NCI-H69 (cell line): ENCODE measurements at regions not wholly inside any gene's neighbourhood (a gene's known extent, or its start where the extent isn't known, plus 50 kb on each side); places are given as distances from the start of the nearest gene placed in this dataset.
"Not testable (repeated sequence)": the region's sequence is repeated elsewhere in the genome, so short reads cannot be mapped to it uniquely, and the experiment has no call there.

Source experiments
- DNase-seq: peaks from one replicate; lab custom pipeline; 2025; lab: John Stamatoyannopoulos, UW

- no peak for DNase-seq
Measured at GRCh38 chr1:38758820-38759219, 100.8 kb downstream of the RRAGC start.

- DNase-seq = peak; percentile 51
Measured at GRCh38 chr1:38746941-38747600, 112.5 kb downstream of the RRAGC start.

GRCh38 chr1:38746402-38746935 is 113.1 kb downstream of the RRAGC start:
- no peak for DNase-seq

- DNase-seq = no peak
Measured at GRCh38 chr1:38745476-38746401, 113.8 kb downstream of the RRAGC start.

- DNase-seq = no peak
Measured at GRCh38 chr1:38744452-38745350, 114.9 kb downstream of the RRAGC start.

- DNase-seq = no peak
Measured at GRCh38 chr1:38743184-38743583, 116.4 kb downstream of the RRAGC start.

- no peak for DNase-seq
Measured at GRCh38 chr1:38741341-38741740, 118.2 kb downstream of the RRAGC start.

- no peak for DNase-seq
Measured at GRCh38 chr1:38740487-38740886, 119.1 kb downstream of the RRAGC start.

- no peak for DNase-seq
Measured at GRCh38 chr1:38738207-38738606, 121.4 kb downstream of the RRAGC start.

- no peak for DNase-seq
Measured at GRCh38 chr1:38736399-38736798, 123.2 kb downstream of the RRAGC start.

- no peak for DNase-seq
Measured at GRCh38 chr1:38735651-38736161, 123.9 kb downstream of the RRAGC start.

- no peak for DNase-seq
Measured at GRCh38 chr1:38733761-38734160, 125.8 kb downstream of the RRAGC start.

GRCh38 chr1:38730511-38731397 is 128.8 kb downstream of the RRAGC start:
- DNase-seq = no peak

GRCh38 chr1:38728585-38728908 is 131.0 kb downstream of the RRAGC start:
- DNase-seq = no peak

GRCh38 chr1:38727684-38728584 is 131.6 kb downstream of the RRAGC start:
- no peak for DNase-seq

- DNase-seq = not testable (repeated sequence)
Measured at GRCh38 chr1:38725321-38725961, 134.1 kb downstream of the RRAGC start.

- no peak for DNase-seq
Measured at GRCh38 chr1:38724160-38725131, 135.1 kb downstream of the RRAGC start.

- no peak for DNase-seq
Measured at GRCh38 chr1:38721816-38722215, 137.8 kb downstream of the RRAGC start.
